ENCODE measurements at regions not wholly inside any gene's neighbourhood (a gene's known extent, or its start where the extent isn't known, plus 50 kb on each side); places are given as distances from the start of the nearest gene placed in this dataset.

DNA sequence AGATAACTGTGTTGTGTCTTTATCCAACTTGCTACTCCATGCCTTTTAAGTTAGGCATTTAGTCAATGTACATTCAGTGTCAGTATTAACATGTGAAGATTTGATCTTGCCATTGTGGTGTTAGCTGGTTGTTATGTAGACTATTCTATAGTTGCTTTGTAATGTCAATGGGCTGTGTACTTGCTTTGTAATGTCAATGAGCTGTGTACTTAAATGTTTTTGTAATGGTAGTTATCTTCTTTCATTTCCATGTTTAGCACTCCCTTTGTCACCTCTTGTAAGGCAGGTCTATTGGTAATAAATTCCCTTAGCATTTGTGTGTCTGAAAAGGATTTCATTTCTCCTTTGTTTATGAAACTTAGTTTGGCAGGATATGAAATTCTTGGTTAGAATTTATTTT, 53.4 kb downstream of the MC4R start:
- DNase-seq (ENCODE audit: low spot score in 2 of 2), result no peak
- intact Hi-C loops (cut with DNase I; ENCODE audit: low total_unique reads), result no loop called here
- TF ChIP-seq POLR2A (IDR thresholded peaks at IDR 0.05), result no peak
- TF ChIP-seq, protein P1, sequence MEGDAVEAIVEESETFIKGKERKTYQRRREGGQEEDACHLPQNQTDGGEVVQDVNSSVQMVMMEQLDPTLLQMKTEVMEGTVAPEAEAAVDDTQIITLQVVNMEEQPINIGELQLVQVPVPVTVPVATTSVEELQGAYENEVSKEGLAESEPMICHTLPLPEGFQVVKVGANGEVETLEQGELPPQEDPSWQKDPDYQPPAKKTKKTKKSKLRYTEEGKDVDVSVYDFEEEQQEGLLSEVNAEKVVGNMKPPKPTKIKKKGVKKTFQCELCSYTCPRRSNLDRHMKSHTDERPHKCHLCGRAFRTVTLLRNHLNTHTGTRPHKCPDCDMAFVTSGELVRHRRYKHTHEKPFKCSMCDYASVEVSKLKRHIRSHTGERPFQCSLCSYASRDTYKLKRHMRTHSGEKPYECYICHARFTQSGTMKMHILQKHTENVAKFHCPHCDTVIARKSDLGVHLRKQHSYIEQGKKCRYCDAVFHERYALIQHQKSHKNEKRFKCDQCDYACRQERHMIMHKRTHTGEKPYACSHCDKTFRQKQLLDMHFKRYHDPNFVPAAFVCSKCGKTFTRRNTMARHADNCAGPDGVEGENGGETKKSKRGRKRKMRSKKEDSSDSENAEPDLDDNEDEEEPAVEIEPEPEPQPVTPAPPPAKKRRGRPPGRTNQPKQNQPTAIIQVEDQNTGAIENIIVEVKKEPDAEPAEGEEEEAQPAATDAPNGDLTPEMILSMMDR (IDR thresholded peaks at IDR 0.05), result no peak
- no peak overlapping the region for H3K4me3 ChIP-seq (ENCODE audit: low read depth, poor library complexity, severe bottlenecking)

DNA sequence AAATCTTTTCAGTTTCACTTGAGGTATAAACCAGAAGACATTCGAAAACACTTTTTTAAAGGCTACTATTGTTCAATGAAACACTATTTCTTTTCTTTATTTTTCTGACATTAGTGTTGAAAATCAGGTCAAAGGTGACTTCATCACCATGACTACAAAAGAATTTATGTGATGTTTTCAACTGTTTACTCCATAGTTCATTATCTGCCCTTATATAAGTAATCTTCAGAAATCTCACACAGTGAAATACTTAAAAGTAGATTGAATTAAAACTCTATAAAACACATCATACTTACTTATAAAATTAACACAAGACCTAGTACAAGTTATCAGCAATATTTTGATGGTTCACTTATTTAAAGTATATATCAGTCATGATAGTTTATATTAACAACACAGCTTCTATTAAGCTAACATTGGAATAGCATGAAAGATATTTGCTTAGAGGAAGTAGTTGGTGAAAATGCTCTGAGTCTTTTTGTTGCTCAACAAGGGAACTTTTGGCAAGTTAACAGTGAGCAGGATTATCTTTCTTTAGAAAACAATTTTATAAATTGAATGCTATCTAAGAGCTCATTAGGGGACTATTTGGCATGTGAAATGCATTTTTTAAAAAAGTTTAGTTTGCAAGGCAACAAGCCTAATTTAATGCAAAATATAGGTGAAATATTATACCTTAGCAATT, 60.8 kb downstream of the MC4R start:
- no peak for TF ChIP-seq POLR2A (IDR thresholded peaks at IDR 0.05)
- TF ChIP-seq, protein P1 (IDR thresholded peaks at IDR 0.05), result no peak
- WGBS, 2 donors, result 58 to 63% methylated on average over 1 of the region's 1 CpG
- no peak overlapping the region for H3K4me3 ChIP-seq (ENCODE audit: low read depth, poor library complexity, severe bottlenecking)
- intact Hi-C loops (cut with DNase I; ENCODE audit: low total_unique reads), result no loop called here
- no peak for DNase-seq (ENCODE audit: low spot score in 2 of 2)

DNA sequence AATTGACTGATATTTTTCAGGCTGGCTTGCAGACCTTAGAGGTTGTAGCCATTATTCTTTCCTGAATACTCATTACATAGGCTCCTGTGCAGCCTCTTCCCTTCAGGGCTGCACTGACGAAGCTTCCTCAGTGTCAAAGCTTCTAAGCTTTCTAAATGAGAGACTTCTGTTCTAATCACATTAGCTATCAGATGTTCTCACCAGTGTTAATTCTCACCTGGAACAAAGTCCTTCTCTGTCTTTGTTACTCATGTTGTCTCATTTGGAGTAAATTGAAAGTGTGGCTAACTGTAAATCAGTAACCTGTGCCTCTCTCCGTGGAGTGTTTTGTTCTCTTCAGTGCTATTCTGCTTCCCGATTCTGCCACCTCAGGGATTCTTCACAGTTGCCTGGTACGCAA, 76.9 kb downstream of the MC4R start:
- 79 to 83% methylated on average over 4 of the region's 4 CpGs for WGBS, 2 donors
- TF ChIP-seq POLR2A (IDR thresholded peaks at IDR 0.05), result no peak
- intact Hi-C loops (cut with DNase I; ENCODE audit: low total_unique reads), result no loop called here
- no peak for DNase-seq (ENCODE audit: low spot score in 2 of 2)
- no peak overlapping the region for H3K4me3 ChIP-seq (ENCODE audit: low read depth, poor library complexity, severe bottlenecking)

DNA sequence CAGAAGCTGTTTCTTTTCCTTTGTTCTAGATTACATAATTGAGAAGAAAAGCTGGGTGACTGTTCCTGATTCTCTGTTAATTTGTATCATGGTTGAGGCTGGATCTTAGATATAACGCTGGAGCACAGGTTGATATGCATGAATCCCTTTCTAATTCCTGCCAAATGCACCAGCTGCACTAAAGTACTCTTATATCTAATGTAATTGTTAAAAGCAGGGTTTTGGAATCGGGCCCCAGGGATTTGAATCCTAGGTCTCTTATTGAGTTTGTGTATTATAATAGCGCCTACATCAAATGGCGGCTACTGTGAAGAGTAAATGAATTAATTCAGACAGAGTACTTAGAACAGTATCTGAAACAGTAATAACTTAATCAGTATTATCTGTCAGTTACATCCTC, 80.4 kb downstream of the MC4R start:
- WGBS, 2 donors, result 88 to 89% methylated on average over 4 of the region's 4 CpGs
- no peak overlapping the region for H3K4me3 ChIP-seq (ENCODE audit: low read depth, poor library complexity, severe bottlenecking)
- TF ChIP-seq, protein P1 (IDR thresholded peaks at IDR 0.05), result no peak
- TF ChIP-seq POLR2A (IDR thresholded peaks at IDR 0.05), result no peak
- DNase-seq (ENCODE audit: low spot score in 2 of 2), result no peak
- intact Hi-C loops (cut with DNase I; ENCODE audit: low total_unique reads), result no loop called here

DNA sequence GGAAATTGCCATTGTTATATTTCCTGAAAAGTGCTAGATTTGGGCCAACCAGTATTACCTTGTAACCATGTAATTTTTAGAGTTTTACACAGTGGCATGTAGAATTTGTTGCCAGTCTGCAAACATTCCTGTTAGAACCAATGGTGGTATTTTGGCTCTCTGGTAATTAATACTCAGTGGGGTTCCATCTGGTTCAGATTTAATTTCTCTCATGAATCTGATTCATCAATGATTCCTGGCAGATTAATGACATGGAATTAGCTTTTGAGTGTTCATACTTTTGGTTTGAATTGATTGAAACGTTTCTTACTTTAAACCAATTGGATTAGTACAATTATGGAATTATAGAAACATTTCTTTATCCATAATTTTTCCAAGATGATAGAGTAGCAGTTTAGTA, 93.2 kb downstream of the MC4R start:
- DNase-seq (ENCODE audit: low spot score in 2 of 2), result no peak
- intact Hi-C loops (cut with DNase I; ENCODE audit: low total_unique reads), result no loop called here
- no peak overlapping the region for H3K4me3 ChIP-seq (ENCODE audit: low read depth, poor library complexity, severe bottlenecking)
- WGBS, 2 donors, result 36 to 40% methylated on average over 1 of the region's 1 CpG
- no peak for TF ChIP-seq POLR2A (IDR thresholded peaks at IDR 0.05)
- TF ChIP-seq, protein P1 (IDR thresholded peaks at IDR 0.05), result no peak

DNA sequence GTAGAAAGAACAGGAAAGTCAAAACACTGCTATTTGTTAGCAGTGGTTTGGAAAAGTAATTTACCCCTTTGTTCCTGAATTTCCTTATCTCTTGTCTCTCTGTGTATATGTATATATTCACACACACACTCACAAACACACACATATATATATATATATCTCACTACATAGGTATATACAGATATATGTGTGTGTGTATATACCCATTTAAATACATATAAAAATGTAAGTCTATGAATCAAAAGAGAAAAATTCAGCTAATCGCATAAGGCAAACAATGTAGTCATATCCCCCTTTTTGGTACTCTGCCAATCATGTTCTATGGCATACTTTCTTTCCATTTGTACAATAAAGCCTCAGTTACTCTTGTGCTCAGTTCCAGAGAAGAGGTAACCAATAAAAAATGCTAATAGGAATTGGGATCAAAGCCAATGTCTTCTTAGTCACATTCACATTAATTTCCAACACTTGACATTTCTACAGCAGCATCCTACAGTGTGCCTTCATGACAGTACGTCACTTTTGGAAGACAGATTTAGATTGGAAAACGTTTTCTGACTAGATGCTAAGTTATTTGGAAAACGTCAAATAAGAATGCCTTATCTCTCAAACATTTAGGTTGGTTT, 94.6 kb downstream of the MC4R start:
- intact Hi-C loops (cut with DNase I; ENCODE audit: low total_unique reads), result no loop called here
- no peak for DNase-seq (ENCODE audit: low spot score in 2 of 2)
- no peak for TF ChIP-seq POLR2A (IDR thresholded peaks at IDR 0.05)
- TF ChIP-seq, protein P1 (IDR thresholded peaks at IDR 0.05), result no peak
- WGBS, 2 donors, result 41 to 49% methylated on average over 4 of the region's 4 CpGs
- no peak overlapping the region for H3K4me3 ChIP-seq (ENCODE audit: low read depth, poor library complexity, severe bottlenecking)

All from lower leg skin (tissue), 4 donors.